GM19240 (cell line): ENCODE measurements at regions not wholly inside any gene's neighbourhood (a gene's known extent, or its start where the extent isn't known, plus 50 kb on each side); places are given as distances from the start of the nearest gene placed in this dataset.

Source experiments
- DNase-seq: peaks from one replicate; pipeline ENCODE4 v3.0.0; 2011; ENCODE audit warnings: low spot score; ENCODE audit not compliant: insufficient read length

GRCh38 chr13:33945477-33945876 is 127.5 kb downstream of the RFC3 start:
- DNase-seq = no peak

- no peak for DNase-seq
These were observed 135.3 kb downstream of the RFC3 start for GRCh38 chr13:33953203-33953602.

DNA sequence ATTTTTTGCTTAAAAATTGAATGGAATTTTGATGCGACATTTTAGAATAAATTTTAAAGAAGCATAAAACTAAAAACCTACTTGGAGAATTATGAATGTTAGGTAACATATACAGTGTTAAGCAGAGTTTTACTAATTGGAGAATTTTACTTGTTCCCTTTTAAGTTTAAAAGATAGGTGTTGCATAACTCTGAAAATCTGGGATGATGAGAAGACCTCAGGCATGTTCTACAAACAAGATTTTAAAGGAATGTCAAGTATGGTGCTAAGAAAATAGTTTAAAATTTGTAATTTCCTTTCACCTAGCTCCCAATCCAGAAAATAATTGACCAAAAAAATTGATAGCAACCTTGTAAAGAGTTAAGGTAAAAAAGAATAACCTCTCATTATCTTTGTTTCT is 135.8 kb downstream of the RFC3 start:
- no peak for DNase-seq

DNA sequence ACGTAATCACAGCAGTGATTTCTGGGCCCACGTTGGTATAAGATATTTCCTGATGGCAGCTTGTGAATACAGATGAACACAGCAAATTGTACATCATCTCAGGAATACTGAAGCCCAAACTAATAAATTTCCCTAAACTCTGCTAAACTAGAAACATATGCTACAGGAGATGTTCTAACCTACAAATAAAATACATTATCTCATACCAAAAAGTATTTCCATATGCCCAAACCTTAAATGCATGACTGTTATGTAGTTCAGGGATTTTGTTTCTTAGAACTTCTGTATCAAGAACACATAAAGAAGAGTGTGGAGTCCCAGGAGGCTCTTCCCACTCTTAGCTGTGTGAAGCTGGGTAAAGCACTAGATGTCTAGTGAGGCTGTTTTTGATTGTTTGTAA is 138.4 kb downstream of the RFC3 start:
- DNase-seq = no peak

DNA sequence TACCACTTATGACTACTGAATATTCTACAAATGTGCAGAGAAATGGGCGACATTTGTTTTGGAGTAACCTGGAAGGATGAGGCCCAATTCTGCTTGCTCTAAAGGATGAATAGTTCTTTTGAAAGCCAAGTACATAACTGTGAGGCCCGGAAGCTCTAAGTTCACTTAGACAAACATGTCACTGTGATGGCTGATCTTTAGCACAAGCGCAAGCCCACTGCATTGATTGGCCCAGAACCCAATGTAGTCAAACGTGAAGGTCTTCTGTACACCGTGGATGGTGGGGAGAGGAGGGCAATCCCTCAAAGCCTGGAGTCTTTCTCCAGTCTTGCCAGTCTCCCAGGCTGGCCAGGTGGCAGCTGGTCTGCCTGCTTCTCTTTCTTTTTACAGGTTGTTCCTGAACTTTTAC is 139.6 kb downstream of the RFC3 start:
- no peak for DNase-seq

DNA sequence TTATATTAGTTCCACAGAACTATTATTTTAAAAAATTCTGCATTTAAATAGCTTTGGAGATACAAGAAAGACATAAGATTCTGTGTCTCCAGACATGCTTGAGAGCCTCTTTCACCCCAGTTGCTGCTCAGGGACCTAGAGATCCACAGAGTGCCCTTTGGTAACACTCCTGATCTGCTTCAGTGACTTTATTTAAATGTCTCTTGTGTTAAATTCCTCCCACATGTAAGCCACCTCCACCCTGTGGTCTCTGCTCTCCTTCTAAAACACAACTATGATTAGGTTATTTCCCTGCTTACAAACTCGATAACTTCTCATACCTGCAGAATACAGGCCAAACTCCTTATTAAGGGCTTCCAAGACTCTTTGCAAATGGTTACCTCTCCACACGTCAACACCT is 141.0 kb downstream of the RFC3 start:
- DNase-seq = no peak

- no peak for DNase-seq
These were observed 145.2 kb downstream of the RFC3 start for GRCh38 chr13:33963134-33963533.

DNA sequence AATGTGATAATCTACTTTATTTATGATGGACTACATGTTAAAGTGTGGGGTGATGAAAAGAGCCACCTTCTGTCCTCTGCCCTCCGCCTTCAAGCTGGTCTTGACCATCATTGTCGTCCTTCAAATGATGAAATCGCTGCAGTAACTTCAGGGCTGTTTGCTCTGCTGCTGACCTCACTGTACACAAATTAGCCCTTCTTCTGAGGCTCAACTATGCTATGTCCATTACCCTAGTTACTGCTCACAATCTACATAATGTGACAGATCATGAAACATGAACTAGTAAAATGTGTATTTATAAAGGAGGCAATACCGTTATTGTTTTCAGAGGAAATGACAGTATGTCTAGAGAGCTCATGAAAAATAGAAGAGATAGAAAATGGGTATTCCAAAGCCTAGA is 145.9 kb downstream of the RFC3 start:
- no peak for DNase-seq

- no peak for DNase-seq
These were observed 150.9 kb downstream of the RFC3 start for GRCh38 chr13:33968520-33969507.

- no peak for DNase-seq
These were observed 153.0 kb downstream of the RFC3 start for GRCh38 chr13:33970746-33971561.

DNA sequence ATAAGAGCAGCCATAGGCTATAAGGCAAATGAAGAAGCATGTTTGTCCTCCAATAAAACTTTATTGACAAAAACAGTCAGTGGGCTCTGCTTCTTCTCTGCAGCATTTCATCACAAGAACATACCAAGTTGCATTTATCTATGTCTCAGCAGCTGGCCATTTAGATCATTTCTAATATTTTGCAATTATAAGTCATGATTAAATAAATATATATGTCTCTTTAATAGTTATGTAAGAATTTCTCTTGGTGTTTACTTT is 153.5 kb downstream of the RFC3 start:
- DNase-seq = no peak

DNA sequence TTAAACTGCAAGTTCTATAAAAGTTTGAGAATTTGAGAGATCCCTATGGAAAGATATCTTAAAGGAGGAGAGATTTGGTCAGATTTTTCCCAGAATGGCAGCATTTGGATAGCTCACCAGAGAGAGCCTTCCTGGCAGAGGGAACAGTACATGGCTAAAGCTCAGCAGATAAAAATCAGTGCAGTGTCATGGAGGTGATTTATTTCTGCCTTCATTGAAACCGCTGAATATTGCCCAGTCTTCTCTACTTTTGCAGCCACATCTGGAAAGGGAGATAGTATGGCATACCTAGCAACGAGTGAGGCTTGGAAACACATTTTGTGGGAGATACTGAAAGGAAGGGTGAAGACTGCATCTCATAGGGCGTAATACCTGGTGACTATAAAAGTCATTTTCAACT is 155.2 kb downstream of the RFC3 start:
- no peak for DNase-seq

DNA sequence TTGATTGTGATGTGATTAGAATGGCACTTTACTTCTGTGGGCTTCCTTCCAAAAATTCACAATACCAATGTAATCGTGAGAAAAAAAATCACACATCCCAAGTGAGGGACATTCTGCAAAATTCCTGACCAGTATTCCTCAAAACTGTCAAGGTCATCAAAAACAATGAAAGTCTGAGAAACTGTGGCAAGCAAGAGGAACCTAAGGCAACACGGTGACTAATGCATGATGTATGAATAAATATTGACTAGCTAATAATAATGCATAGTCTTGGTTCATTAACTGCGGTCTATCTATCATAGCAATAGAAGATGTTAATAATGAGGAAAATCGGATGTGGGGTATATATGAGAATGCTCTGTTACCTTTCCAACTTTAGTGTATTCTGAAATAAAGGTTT is 159.0 kb downstream of the RFC3 start:
- DNase-seq = no peak

- DNase-seq = no peak
These were observed 160.7 kb downstream of the RFC3 start for GRCh38 chr13:33978653-33979052.

DNA sequence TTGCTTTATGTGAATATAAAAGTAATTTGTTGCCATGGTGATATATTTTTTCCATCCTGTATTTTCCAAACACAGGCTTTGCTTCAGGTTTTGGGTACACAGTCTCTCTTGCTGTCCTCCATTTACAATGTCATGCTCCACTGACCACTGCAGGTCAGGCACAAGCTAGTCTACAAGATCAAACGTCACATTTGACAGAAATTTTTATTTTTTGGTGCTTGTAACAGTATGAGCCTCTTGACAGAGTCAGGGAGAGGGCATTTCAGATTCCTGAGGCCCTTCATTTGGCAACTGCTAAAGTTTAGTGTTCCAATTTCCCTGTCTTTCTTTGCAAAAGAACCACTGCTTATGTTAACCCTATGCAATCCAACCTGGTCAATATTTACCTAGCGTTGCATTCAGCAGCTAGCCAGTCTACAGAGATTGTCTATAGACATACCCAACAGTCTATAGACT is 175.0 kb downstream of the RFC3 start:
- DNase-seq = no peak

- no peak for DNase-seq
These were observed 176.2 kb downstream of the RFC3 start for GRCh38 chr13:33994198-33994597.

GRCh38 chr13:33994826-33995502 is 177.0 kb downstream of the RFC3 start:
- no peak for DNase-seq

DNA sequence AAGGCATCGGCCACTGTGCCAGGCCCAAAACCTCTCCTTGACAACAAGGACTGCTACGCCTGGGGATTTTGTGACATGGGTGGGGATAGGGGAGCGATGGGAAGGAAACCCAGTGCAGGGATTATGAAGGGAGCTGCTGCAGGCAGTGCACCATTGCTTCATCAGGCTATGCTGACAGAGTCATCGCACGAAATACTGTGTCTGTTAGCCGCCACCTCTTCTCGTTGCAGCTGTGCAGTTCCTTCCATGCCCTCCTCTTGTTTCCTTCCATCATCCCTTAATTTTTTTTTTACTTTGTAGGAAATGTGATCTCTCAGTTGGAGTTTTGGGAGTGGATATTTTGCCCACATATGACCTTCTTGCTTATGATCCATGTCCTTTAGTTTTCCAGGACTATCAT is 178.7 kb downstream of the RFC3 start:
- no peak for DNase-seq

DNA sequence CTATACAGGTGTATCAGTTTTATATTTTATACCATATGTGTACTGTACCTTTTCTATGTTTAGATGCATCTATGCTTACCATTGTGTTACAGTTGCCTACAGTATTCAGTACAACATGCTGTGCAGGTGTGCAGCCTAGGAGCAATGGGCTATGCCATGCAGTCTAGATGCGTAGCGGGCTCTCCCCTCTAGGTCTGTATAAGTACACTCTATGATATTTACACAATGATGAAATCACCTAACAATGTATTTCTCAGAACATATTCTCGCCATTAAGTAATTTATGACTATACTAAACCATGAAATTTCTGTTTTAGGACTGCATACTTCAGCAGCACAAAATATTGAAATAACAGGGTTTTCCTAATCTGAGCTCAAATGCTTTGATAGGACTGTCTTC is 179.6 kb downstream of the RFC3 start:
- no peak for DNase-seq

DNA sequence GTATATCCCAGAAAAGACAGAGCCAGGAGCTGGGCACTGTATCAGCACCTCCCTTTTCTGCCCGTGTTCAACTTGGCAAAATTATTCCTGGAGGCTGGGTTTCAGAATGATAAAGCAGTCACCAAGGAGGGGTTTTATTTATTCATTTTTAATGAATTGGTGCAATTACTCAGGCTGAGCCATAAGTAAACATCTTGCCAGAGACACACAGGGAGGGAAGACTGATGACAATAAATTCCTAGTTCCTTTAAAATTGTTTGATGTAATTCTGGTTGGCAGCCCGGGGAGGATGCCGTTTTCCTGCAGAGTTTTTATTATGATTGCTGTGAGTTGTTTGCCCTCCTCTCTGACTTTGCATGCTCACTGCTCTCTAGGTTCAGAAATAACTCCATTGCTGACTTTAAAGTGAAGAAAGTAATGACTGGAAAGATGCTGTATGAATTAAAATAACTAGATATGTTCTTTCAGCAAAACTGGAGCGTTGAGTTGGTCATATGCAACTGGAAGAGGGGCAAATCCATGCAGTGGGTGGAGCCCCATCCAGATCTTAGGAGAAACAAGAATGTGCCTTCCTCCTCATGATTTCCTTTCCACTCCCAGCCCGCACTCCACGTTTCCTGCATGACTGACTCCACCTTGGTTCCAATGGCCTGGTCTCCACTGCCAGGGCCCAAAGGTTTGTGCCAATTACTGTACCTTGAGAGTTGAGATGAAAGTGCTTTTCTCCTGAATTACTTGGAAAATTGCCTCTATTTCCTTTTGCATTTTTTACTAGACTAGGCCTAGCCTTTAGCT is 182.1 kb downstream of the RFC3 start:
- DNase-seq = no peak

DNA sequence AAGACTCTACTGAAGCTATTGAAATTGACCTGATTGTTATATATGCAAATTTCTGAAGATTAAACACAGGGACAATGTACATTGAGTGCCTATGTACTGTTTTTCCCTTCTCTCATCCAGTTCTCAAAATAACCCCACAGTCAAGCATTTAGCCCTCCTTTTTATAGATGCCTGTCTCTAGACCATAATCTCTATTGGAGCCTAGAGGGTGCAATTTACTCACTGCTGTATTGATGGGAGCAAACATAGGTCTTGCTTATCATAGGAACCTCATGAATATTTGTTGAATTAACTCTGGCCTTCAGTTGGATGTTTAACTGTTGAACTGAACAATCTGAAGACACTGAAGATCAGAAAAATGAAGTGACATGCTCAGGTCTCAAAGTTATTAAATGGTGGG is 183.0 kb downstream of the RFC3 start:
- DNase-seq = no peak
